ENCODE measurements at regions not wholly inside any gene's neighbourhood (a gene's known extent, or its start where the extent isn't known, plus 50 kb on each side); places are given as distances from the start of the nearest gene placed in this dataset.

GRCh38 chrX:44651358-44651757 is 108.7 kb upstream of the FUNDC1 start (continued):
- TF ChIP-seq TBP (IDR thresholded peaks at IDR 0.05; ENCODE audit: low read depth, low read length), result no peak
- TF ChIP-seq ASH2L (IDR thresholded peaks at IDR 0.05; ENCODE audit: low read length), result no peak
- TF ChIP-seq SP1 (IDR thresholded peaks at IDR 0.05; ENCODE audit: low read depth, low read length), result 0 out of 2 replicates have a peak, but pooled peaks have one; percentile 32
- no peak for TF ChIP-seq CTBP2 (IDR thresholded peaks at IDR 0.05; ENCODE audit: borderline replicate concordance, insufficient read depth, insufficient read length, low read length)
- TF ChIP-seq EP300 (IDR thresholded peaks at IDR 0.05; ENCODE audit: borderline replicate concordance in 1 of 2, low read depth in 2 of 2, low read length in 2 of 2), result no peak
- no peak for TF ChIP-seq SRF (IDR thresholded peaks at IDR 0.05; ENCODE audit: low read depth, low read length)
- peak; percentile 51; the same call in 1 of the 2 replicates for TF ChIP-seq TAF1 (IDR thresholded peaks at IDR 0.05; ENCODE audit: low read depth, low read length)
- no peak for TF ChIP-seq POU5F1 (IDR thresholded peaks at IDR 0.05; ENCODE audit: low read depth, low read length)
- no peak for TF ChIP-seq RBBP5 (IDR thresholded peaks at IDR 0.05; ENCODE audit: borderline replicate concordance, low read depth, low read length)
